Muscle layer of duodenum (tissue), 2 donors: ENCODE measurements at regions not wholly inside any gene's neighbourhood (a gene's known extent, or its start where the extent isn't known, plus 50 kb on each side); places are given as distances from the start of the nearest gene placed in this dataset.
"Not testable (repeated sequence)": the region's sequence is repeated elsewhere in the genome, so short reads cannot be mapped to it uniquely, and the experiment has no call there.

Source experiments
- H3K27ac ChIP-seq: one replicate; pipeline ENCODE4 v1.7.0; 2013; ENCODE audit warnings: mild to moderate bottlenecking, low read length
- H3K27me3 ChIP-seq: one replicate; pipeline ENCODE4 v1.7.0; 2013; ENCODE audit warnings: low read depth, mild to moderate bottlenecking, control low read depth, low read length
- H3K36me3 ChIP-seq, 2 donors: one replicate each; pipeline ENCODE4 v1.7.0; 2013; ENCODE audit warnings: low read length in 2 of 2, control low read depth in 1 of 2, mild to moderate bottlenecking in 1 of 2; ENCODE audit not compliant: insufficient read depth in 2 of 2, control insufficient read depth in 1 of 2
- H3K4me1 ChIP-seq, 2 donors: one replicate each; pipeline ENCODE4 v1.7.0; 2013; ENCODE audit warnings: low read length in 2 of 2, mild to moderate bottlenecking in 2 of 2, control low read depth in 1 of 2, moderate library complexity in 1 of 2; ENCODE audit not compliant: insufficient read depth in 2 of 2, control insufficient read depth in 1 of 2
- H3K4me3 ChIP-seq, 2 donors: one replicate each; pipeline ENCODE4 v1.7.0; 2013; ENCODE audit warnings: low read length in 2 of 2, low read depth in 1 of 2, mild to moderate bottlenecking in 1 of 2
- H3K9me3 ChIP-seq, 2 donors: one replicate each; pipeline ENCODE4 v1.7.0; 2013; ENCODE audit warnings: low read length in 2 of 2, control low read depth in 1 of 2, mild to moderate bottlenecking in 1 of 2; ENCODE audit not compliant: control insufficient read depth in 1 of 2
- donor health status: healthy.

- H3K9me3 ChIP-seq = no peaks in the 10 kb centered on the region
- H3K4me1 ChIP-seq = no peaks in the 10 kb centered on the region
- H3K4me3 ChIP-seq = no peak overlapping the region
- no peaks in the 10 kb centered on the region for H3K36me3 ChIP-seq
- no peaks in the 10 kb centered on the region for H3K27me3 ChIP-seq
- no peak overlapping the region for H3K27ac ChIP-seq
Observed at GRCh38 chr16:22659933-22660332, 149.2 kb downstream of the NPIPB5 start.

- Histone ChIP-seq H3K27ac (no peak overlapping the region), H3K4me3 (no peak overlapping the region), H3K36me3 (no peaks in the 10 kb centered on the region), H3K9me3 (no peaks in the 10 kb centered on the region), H3K27me3 (no peaks in the 10 kb centered on the region), H3K4me1 (no peaks in the 10 kb centered on the region)
Observed at GRCh38 chr16:22660441-22661160, 149.9 kb downstream of the NPIPB5 start.

GRCh38 chr16:22661161-22661647 is 150.5 kb downstream of the NPIPB5 start:
- H3K27me3 ChIP-seq = no peaks in the 10 kb centered on the region
- no peaks in the 10 kb centered on the region for H3K4me1 ChIP-seq
- H3K27ac ChIP-seq = no peak overlapping the region
- no peaks in the 10 kb centered on the region for H3K9me3 ChIP-seq
- H3K4me3 ChIP-seq = no peak overlapping the region
- no peaks in the 10 kb centered on the region for H3K36me3 ChIP-seq

- H3K4me1 ChIP-seq, H3K4me3 ChIP-seq, H3K9me3 ChIP-seq, H3K27me3 ChIP-seq, H3K27ac ChIP-seq, H3K36me3 ChIP-seq: not testable (repeated sequence)
Observed at GRCh38 chr16:22662958-22663357, 151.0 kb upstream of the HS3ST2 start.

DNA sequence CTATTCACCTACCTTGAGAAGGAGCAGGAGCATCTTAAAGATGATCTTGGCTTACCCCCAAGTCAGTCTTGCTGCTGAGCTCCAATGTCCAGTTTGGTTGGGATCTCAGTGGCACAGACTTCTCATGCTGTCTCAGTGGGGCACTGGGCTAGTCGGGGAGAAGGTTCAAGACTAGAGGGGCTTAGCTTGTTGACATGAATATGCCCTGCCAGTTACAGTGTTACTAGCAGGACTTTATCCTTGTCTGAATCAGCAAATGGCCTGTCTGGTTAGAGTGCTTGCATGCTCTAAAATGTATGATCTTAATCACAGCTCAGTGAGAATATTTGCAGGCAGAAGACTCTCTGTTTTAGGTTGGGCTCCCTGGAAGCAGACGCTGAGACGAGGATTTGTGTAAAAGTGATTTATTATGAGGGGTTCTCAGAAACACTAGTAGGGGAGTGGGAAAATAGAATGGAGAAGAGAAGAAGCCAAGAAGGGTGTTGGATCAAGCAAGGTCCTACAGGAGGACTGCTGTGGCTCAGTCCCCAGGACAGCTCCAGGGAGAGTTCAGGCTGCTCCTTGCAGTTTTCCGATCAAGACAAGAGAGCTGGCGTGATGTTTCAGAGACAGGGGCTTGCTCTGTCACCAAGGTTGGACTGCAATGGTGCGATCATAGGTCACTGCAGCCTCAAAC is 150.4 kb upstream of the HS3ST2 start:
- H3K4me1 ChIP-seq = no peaks in the 10 kb centered on the region
- no peak overlapping the region for H3K4me3 ChIP-seq
- no peaks in the 10 kb centered on the region for H3K27me3 ChIP-seq
- no peaks in the 10 kb centered on the region for H3K9me3 ChIP-seq
- H3K36me3 ChIP-seq = no peaks in the 10 kb centered on the region
- H3K27ac ChIP-seq = no peak overlapping the region

GRCh38 chr16:22664132-22664531 is 149.8 kb upstream of the HS3ST2 start:
- H3K9me3 ChIP-seq = no peaks in the 10 kb centered on the region
- H3K27me3 ChIP-seq = no peaks in the 10 kb centered on the region
- H3K27ac ChIP-seq = no peak overlapping the region
- H3K4me3 ChIP-seq = no peak overlapping the region
- no peaks in the 10 kb centered on the region for H3K4me1 ChIP-seq
- H3K36me3 ChIP-seq = no peaks in the 10 kb centered on the region

DNA sequence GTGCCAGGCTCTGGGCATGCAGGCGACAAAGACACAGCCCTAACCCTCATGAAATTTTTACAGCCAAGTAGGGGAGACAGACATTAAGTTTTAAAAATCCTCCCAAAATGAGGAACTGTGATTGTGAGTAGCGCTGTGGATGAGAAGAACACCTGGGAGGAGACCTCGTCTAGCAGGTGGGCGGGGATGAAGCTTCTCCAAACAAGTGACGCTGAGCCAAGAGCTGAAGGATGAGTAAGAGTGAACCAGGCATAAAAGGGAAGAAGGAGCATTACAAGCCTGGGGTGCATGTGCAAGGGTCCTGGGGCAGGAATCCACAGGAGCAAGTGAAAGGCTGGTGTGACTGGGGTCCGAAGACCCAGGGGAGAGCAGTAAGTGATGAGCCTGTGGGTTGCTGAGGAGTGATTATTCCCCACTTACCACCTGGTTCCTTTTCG is 149.4 kb upstream of the HS3ST2 start:
- no peaks in the 10 kb centered on the region for H3K4me1 ChIP-seq
- no peaks in the 10 kb centered on the region for H3K27me3 ChIP-seq
- H3K36me3 ChIP-seq = no peaks in the 10 kb centered on the region
- no peak overlapping the region for H3K27ac ChIP-seq
- no peak overlapping the region for H3K4me3 ChIP-seq
- no peaks in the 10 kb centered on the region for H3K9me3 ChIP-seq

- no peak overlapping the region for H3K27ac ChIP-seq
Observed at GRCh38 chr16:22665048-22665797, 148.7 kb upstream of the HS3ST2 start.

DNA sequence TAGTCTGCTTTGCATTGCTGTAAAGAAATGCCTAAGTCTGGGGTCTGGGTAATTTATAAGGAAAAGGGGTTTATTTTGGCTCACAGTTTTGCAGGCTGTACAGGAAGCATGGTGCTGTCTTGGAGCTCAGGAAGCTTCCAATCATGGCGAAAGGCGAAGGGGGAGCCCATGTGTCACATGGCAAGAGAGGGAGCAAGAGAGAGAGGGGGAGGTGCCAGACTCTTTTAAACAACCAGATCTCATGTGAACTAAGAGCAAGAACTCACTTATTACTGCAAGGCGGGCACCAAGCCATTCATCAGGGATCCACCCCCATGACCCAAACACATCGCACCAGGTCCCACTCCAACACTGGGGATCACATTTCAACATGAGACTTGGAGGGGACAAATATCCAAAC is 148.2 kb upstream of the HS3ST2 start:
- no peaks in the 10 kb centered on the region for H3K36me3 ChIP-seq
- no peaks in the 10 kb centered on the region for H3K4me1 ChIP-seq
- no peaks in the 10 kb centered on the region for H3K9me3 ChIP-seq
- H3K27me3 ChIP-seq = no peaks in the 10 kb centered on the region
- H3K27ac ChIP-seq = no peak overlapping the region
- no peak overlapping the region for H3K4me3 ChIP-seq

More at GRCh38 chr16:22665048-22665797, 148.7 kb upstream of the HS3ST2 start:
- H3K4me1 ChIP-seq = no peaks in the 10 kb centered on the region
- H3K27me3 ChIP-seq = no peaks in the 10 kb centered on the region
- no peak overlapping the region for H3K4me3 ChIP-seq
- no peaks in the 10 kb centered on the region for H3K36me3 ChIP-seq
- H3K9me3 ChIP-seq = no peaks in the 10 kb centered on the region

DNA sequence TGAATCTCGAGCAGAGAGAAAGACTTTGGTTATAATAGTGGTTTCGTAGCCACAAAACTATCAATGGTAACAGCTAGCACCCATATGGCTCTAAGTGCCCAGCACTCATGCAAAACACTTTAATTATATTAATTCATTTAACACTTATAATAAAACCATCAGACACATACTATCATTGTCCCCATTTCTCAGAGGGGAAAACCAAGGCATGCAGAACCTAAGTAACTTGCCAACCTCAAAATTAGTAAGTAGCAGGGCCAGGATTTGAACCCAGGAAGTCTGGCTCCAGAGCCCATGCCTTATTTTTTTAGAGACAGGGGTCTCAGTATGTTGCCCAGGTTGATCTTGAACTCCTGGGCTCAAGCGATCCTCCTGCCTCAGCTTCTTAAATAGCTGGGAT is 145.6 kb upstream of the HS3ST2 start:
- Histone ChIP-seq H3K27me3 (no peaks in the 10 kb centered on the region), H3K4me3 (no peak overlapping the region), H3K36me3 (no peaks in the 10 kb centered on the region), H3K27ac (no peak overlapping the region), H3K9me3 (no peaks in the 10 kb centered on the region), H3K4me1 (peaks cover 0 to 6% of the 10 kb centered on the region in 2 donors)

- Histone ChIP-seq H3K4me3 (no peak overlapping the region), H3K27me3 (no peaks in the 10 kb centered on the region), H3K4me1 (peaks cover 0 to 12% of the 10 kb centered on the region in 2 donors), H3K9me3 (no peaks in the 10 kb centered on the region), H3K27ac (no peak overlapping the region), H3K36me3 (no peaks in the 10 kb centered on the region)
Observed at GRCh38 chr16:22670044-22670536, 143.9 kb upstream of the HS3ST2 start.
